GM21619 (cell line): ENCODE measurements at regions not wholly inside any gene's neighbourhood (a gene's known extent, or its start where the extent isn't known, plus 50 kb on each side); places are given as distances from the start of the nearest gene placed in this dataset.

ENCODE experiments used
- ATAC-seq: cut with Tn5 transposase; IDR thresholded peaks from one replicate; pipeline ENCODE4 v1.9.1; 2021; ENCODE audit not compliant: unreplicated experiment

DNA sequence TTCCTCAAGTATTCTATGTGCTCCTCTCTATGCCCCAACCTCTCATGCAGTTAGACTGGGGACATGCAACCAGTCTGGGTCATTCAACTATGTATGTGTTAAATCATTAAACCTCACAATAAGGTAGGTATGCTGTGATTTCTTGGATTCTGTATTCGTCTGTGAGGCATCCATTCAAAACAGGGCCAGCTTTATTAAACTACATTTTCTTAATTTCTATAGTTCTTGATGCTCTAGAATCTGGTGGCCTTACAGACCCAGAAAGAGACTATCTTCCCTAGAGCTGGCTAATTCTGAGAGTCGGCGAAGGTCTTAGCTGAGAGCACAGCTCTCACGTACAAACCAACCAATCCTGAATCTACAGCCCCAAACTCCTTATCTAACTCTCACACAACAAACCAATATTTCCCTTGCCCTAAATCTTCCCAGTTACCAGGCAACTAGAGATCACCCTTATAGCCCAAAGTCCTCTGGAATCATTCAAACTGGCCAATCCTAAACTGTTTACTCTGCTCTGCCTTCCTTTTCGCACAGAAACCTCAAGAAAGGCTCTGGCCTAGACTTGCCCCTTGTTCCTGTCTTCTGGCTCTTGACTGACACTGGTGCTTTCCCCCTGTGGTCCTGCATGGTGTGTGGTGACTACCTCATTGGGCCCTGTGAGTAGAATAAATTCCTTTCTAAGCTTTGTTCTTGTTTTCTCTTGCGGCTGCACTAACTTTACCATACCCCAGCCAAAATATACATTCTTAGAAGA, 203.5 kb upstream of the TET2 start:
- peak; percentile 64 for ATAC-seq

DNA sequence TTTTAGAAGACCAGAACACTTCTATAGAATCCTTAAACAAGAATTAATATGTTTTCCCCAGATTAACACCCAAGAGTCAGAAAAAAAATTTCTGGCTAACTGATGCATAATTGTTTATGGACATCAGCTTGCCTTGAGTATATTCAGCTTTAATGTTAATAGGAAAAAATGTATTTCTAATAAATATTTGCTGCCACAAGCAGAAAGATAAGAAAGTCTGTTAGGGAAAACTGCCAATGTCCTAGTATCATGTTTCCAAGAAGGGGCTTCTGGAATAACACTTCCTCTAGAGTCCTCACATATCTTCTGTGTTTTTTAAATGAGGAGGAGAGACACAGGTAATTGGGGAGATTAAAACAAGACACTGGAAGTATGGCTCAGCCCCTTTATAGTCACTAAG, 202.1 kb upstream of the TET2 start:
- no peak for ATAC-seq

DNA sequence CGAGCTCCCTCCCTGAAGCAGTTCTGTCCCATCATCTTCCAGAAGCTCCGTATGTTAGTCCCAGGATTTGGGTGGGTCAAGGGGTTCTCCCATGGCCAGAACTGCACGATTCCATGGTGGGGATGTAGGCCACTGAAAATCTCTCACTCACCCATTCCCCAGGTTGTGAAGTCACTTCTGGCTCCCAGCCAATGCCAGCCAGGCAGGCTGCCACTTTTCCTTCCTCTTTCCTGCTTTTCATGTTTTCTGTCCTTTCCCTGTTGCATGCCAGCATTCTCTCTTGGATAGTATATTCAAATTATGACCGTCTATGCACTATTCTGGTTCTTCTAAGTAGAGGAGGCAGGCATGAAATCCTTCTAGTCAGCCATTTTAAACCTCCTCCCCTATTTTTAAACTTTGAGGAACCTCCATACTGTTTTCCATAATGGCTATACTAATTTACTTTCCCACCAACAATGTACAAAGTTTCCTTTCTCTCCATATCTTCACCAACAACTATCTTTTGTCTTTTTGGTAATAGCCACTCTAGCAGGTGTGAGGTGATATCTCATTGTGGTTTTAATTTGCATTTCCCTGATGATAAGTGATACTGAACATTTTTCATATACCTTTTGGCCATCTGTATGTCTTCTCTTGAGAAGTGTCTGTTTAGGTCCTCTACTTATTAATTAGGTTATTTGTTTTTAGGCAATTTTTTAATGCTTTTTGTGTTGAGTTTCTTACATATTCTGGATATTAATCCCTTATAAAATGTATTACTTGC, 182.1 kb upstream of the TET2 start:
- ATAC-seq: peak; percentile 34

DNA sequence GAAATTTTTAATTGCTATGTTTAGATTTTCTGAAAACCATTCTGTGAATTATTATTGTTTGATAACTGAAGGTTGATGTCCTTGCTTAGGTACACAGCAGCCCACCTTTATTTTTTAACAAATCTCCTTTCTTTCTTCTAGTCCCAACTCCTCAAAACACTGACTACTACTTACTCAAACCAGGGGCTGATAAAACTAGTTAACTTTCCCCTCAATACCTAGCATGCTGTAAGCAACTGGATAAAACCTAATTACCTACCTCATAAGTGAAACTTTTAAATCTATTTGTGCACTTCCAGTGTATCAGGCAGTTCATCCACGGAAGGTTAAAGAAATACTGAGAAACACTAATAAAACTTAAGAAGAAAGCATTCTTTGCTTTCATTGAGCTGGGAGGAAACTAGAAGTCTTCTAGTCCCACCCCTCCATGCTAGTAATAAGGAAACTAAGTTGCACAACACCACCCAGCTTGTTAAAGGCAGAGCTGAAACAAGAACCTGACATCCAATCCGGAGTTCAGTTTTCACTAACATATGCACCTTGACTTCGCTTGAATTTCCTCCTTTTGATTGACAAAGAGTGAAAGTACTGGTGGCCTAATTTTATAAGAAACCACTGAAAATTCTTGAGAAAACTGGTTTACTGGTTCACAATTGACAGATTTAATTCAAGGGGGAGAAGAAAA, 180.2 kb upstream of the TET2 start:
- ATAC-seq: peak; percentile 98

DNA sequence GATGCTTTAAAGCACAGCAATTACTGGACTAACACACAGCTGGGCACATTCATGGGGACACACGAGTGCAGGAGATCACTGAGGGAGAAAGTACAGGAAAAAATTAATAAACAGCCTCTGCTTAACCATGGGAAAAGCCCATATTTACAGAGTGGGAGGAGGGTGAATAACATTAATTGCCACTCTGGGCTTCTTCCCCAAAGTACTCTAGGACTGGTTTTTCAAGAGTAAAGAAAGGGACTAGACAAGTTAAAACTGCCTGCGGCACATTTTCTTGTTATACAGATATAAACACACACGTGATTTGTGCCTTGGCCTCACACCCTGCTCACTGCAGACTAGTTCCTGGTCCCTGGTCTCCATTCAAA, 179.7 kb upstream of the TET2 start:
- ATAC-seq: peak; percentile 19

DNA sequence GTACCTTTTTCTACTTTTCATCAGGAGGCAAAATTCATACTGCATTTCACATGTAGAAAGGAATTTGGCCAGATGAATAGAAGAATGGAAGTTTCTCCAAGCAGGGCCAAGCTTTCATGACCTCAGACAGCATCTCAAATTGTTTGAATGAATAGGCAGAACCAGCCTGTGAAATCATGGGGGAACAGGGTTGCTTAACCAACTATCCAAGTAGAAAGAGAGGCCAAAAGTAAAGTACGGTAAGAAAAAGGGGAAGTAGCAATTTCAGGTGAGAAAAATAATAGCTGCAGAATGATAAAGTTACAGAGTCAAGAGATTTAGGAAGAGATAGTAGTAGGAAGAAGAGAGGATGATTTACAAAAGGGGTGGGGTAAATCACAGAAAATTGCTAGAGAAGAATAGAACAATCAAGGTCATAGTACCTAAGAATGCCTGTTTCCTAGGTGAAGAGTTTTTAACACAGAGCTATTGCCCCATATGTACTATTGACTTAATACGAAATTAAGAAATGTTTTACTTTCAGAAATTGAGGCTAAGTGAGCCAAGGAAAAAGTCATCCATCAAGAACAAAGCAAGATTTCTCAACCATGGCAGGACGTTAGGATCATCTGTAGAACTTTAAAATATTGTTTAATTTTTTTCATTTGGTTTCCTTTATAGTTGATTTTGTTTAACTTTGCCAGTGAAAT, 177.1 kb upstream of the TET2 start:
- ATAC-seq: no peak

DNA sequence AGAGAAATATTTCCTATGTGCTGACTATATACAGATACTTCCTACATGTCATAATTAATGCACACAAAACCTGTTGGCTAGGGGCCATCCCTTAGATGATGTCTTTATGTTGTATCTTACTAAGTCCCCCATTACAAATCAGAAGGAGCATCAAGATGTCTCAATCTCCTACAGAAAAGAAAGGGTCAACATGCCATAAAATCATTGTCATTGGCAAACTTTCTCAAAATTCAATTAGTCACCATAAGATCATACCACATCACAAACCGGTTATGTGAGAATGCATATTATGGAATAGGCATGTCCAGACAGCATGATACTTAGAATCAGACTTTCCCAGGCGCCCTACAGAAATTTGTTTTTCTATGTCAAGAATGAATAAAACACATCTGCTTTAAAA, 175.2 kb upstream of the TET2 start:
- no peak for ATAC-seq

DNA sequence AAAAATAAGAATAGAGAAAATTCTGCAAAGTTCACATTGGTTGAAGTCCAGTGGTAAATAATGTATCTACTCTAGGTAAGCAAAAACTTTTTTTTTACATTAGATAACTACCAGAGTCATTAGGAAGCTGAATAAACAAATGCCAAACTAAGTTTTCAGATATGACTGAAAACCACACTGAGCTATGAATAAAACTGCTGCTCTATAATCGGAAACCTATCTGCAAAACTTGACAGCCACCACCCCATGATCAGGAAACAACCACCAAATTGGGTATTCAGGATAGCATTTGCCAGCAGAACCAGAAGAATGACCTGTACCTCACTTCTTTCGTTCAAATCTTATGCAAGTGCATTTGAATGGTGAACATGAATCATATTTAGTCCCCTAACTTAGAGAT, 173.0 kb upstream of the TET2 start:
- peak; percentile 45 for ATAC-seq

DNA sequence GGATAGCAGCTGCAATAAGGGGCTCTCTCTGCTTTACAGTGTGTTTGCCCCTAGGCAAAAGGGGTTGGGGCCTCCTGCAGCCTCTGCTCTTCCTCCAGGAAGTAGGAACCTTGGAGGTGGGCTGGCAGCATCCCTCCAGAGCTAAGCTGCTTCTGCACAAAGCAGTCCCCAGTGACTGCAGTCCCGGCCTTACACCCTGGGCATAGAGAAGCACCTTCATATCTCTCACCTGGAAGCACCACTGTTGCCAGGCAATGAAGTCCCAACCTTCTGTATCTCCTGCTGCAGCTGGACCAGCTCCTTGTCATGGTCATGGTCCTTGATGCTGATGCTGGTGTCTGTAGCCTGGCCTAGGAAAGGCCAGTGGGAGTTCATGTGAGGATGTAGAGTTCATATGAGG, 171.1 kb upstream of the TET2 start:
- ATAC-seq: no peak

DNA sequence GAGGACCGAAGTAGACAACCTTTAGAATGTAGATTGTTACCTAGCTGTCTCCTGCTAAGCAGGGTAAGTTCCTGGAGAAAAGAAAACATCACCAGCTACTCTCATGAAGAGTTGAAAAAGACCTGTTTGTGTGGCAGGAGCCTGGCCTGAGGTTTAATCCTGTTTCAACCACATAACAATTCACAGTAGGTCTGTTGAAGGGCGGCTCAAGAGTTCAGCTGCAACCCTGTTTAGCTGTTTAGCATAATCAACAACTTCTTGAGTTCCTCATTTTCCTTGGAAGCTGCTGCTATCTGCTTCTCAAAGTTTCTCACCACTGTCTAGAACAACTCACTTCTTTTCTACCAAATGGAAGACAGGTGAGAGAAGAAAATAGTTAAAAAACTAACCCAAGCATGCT, 170.4 kb upstream of the TET2 start:
- ATAC-seq: peak; percentile 53

DNA sequence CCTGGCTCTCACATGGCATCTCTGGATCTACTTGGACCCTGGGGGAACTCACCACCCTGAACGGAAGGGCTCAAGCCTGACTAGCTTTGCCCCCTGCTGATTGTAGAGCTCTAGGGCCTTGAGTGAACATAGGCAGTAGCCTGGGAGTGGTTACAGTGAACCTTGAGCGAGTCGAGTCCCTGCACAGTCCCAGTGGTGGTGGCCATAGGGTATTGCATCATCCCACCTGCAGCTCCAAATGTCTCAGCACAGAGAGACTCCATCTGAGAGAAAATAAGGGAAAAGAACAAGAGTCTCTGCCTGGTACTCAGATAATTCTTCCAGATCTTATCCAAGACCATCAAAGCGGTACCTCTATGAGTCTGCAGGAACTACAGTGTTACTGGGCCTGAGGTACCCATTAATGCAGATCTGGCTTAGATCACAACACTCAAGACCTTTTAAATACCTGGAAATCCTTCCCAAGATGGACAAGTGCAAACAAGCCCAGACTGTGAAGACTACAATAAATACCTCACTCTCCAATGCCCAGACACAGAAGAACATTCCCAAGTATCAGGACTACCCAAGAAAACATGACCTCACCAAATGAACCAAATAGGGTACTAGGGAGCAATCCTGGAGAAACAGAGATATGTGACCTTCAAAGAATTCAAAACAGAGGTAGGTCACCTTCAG, 167.5 kb upstream of the TET2 start:
- no peak for ATAC-seq

DNA sequence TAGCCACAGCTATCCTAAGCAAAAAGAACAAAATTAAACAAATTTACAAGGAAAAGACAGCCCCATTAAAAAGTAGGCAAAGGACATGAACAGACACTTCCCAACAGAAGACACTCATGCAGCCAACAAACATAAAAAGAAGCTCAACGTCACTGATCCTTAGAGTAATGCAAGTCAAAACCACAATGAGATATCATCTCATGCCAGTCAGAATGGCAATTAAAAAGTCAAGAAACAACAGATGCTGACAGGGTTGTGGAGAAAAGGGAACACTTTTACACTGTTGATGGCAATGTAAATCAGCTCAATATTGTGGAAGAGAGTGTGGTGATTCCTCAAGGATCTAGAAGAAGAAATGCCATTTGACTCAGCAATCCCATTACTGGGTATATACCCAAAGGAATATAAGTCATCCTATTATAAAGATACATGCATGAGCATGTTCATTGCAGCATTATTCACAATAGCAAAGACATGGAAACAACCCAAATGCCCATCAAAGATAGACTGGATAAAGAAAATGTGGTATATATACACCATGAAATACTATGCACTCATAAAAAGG, 163.0 kb upstream of the TET2 start:
- ATAC-seq: no peak

DNA sequence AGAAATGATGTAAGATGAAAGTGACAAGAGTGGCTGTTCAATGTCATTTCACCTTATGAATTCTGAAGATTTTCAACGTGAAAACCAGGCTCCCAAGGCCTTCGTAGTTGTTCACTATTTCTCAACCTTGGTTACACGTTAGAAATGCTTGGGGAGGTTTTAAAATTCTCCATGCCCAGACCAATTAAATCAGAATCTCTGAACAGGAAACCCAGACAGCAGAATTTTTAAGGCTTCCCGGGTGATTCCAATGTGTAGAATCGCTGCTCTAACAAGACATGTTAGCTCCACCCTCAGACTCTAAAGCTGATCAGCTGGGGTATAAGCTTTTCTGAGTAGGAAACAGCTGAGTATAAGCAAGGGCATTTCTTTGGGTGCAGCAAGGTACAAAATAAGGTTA, 160.4 kb upstream of the TET2 start:
- ATAC-seq: no peak

DNA sequence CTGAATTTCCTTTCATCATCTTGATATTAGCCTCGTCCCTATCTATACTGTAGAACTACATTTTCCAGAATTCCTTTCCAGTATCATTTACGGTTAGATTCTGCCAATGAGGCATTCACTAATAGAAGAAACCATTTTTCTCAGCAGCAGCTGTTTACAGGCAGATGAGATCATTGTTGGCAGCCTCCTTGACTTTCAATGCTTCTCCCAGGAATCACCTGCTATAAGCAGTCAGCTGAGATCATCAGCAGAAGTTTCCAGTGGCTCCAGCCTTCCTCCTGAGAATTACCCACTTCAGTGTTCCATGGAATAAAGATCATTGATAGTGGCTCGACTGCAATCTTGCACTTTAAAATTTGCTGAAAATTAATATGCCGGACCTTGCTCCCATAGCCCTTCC, 157.3 kb upstream of the TET2 start:
- ATAC-seq: no peak

DNA sequence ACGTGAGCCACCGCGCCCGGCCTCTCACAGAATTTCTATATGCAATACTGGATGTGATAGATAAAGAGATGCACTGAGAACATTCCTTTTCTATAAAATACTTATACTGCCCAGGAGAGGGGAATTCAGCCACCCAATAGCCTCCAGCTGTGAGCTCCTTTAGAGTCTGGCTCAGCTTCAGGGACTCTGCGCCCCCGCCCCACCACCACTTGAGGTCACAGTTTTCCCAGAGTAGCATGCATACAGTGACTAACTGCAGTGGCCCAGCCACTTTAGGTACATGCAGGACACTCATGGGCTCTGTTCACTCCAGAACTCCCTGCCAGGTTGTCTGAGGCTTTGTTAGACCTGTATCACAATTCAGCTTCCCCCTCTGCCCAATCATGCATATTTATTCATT, 144.4 kb upstream of the TET2 start:
- ATAC-seq: no peak

DNA sequence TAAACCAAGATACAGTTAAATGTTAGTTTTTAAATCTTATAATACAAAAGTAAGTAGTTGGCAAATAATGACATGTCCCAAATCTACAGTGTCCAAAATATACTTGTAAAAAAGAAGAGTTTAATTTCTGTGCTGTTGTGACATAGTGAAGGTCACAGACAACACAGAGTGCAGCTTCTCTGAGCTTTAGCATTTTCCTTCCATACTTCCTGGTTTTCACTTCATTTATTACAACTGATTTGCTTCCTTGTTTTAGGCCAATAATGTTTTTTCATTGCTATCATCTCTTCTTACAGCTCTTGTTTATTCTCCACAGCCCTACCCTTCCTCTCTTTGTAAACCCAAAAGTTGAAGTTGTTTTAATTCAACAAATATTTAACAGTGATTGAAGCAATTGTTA, 132.4 kb upstream of the TET2 start:
- ATAC-seq: no peak

DNA sequence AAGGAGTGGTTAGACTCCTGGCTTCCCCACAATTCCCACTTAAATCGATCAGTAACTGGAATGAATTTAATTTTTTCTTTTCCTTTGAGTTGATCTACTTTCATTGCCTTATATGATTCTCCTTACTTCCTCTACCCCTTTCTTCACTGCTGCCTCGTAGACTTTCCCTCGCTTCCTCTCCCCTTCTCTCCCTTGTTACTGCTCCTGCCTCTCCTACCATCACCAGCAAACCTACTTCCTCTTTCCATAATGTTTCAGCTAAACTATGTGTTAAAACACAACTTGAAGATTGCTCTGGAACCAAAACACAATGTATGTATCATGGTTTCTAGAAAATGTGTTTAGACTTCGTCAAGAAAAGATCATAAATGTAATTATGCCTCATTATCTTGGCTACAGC, 132.0 kb upstream of the TET2 start:
- ATAC-seq: no peak

DNA sequence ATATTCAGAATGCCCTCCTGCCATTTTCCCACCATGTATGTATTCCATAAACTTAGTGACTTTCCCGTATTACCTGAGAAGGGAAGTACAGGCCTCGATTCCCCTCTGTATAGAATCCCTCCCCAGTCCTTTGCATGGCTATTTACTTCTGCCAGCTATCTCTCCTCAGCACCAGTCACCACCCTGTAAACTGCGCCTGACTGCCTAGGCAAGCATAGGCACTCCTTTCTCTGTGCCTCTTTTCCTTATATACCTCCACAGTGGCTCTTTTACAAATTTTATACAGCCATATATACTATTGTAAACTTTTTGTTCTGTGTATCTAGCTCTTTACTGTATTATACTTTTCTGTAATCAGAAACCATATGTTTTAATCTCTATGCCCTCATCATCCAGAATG, 130.9 kb upstream of the TET2 start:
- no peak for ATAC-seq

DNA sequence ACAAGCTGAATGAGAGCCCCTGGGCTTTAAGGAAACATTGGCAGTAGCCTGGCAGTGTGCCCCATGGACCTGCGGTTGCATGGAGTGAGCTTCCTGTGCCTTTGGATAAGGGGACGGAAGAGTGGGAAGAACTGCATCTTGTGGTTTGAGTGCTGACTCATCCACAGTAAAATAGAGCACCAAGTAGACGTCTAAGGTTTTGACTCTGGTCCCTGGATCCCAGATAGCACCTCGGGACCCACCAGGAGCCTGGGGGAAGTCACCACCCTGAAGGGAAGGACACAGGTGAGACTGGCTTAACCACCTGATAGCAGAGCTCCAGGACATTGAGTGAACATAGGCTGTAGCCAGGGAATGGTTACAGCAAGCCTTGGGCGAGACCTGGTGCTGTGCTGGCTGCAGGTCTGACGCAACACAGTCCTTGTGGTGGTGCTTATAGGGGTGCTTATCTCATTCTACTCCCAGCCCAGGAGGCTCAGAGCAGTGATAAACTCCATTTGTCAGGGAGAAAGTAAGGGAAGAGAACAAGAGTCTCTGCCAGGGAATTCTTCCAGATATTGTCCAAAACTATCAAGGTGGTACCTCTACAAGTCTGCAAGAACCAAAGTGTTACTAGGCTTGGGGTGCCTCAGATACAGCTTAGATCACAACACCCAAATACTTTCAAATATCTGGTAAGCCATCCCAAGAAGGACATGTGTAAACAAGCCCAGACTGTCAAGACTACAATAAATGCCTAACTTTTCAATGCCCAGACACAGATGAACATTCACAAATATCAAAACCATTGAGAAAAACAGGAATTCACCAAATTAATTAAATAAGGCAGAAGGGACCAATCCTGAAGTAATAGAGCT, 123.6 kb upstream of the TET2 start:
- ATAC-seq: no peak

DNA sequence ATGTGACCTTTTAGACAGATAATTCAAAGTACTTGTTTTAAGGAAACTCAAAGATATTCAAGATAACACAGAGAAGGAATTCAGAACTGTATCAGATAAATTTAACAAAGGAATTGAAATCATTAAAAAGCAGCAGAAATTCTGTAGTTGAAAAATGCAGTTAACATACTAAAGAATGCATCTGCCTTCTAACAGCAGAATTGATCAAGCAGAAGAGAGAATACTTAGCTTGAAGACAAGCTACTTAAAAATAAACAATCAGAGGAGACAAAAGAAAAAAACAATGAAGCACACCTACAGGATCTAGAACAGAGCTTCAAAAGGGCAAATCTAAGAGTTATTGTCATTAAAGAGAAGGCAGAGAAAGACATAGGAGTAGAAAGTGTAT, 123.0 kb upstream of the TET2 start:
- ATAC-seq: no peak
